ENCODE measurements at regions not wholly inside any gene's neighbourhood (a gene's known extent, or its start where the extent isn't known, plus 50 kb on each side); places are given as distances from the start of the nearest gene placed in this dataset.
"Not testable (repeated sequence)": the region's sequence is repeated elsewhere in the genome, so short reads cannot be mapped to it uniquely, and the experiment has no call there.

DNA sequence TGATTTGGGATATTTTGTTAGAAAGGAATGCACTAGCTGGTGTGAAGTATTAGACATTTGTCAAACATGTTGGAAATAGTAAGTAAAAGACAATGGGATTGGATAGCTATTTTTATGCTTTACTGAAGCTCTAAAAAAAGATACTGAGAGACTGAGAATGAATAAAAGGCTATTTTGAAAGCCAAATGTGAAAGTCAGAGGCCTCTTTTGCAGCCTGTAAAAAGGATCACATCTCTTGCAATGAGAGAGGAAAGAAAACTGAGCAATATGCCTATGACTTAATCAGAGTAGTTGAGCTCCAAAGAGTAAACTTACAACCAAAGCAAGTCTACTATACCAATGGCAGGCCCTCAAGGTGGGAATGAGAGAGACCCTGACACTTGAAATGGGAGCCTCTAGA lies 212.6 kb upstream of the LCORL start:
- no peak for DNase-seq (ENCODE audit: low read depth)

- DNase-seq (ENCODE audit: low read depth), result no peak
Measured at GRCh38 chr4:18231726-18232125, 210.2 kb upstream of the LCORL start.

DNA sequence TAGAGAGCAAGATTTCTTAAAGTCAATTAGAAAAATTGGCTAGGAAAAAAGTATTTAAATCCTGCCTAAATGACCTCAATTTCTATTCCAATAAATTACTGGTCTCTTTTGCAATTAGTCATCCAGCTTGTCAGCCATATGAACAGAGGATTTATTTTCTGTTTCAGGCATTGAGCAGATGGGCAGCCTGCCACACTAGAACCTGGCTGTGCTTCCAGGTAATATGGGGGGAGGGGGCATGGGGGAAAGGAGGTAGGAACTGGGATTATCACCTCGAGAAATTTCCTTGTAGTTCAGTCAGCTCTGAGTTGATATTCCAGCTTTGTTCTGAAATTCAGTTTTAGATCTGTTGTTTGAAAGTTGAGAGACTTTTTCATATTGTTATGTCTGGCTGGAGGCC lies 206.3 kb upstream of the LCORL start:
- DNase-seq (ENCODE audit: low read depth), result no peak

GRCh38 chr4:18214411-18215055 lies 193.0 kb upstream of the LCORL start:
- DNase-seq (ENCODE audit: low read depth), result no peak

DNA sequence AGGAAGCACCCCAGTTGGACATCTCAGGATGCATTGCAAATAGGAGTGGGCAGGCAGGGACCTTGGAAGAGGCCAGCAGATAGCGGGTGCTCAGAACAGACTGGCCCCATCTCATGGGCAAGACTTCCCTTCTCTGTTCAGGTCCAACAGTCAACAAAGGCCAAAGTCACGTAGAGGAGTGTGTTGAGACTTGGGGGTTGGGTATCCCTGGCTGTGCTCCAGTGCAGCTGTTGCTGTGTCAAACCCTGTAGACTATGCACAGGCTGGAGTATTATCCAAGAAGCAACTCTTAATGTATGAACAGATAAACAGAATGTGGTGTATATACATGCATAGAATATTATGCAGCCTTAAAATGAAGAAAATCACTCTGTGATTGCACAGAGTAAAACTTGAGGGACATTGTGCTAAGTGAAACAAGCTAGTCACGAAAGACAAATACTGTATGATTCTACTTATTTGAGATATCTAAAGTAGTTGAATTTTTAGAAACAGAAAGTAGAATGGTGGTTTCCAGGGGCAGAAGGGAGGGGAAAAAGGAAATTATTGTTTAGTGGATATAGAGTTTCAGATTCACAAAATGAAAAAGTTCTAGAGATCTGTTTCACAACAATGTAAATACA lies 192.1 kb upstream of the LCORL start:
- no peak for DNase-seq (ENCODE audit: low read depth)

DNA sequence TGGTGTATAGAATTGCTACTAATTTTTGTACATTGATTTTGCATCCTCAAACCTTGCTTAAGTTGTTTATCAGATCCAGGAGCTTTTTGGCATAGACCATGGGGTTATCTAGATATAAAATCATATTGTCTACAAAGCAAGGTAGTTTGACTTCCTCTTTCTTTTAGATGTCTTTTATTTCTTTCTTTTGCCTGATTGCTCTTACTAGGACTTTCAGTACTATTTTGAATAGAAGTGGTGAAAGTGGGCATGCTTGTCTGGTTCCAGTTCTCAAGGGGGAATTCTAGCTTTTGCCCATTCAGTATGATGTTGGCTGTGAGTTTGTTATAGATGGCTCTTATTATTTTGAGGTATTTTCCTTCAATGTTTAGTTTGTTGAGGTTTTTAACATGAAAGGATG lies 187.9 kb upstream of the LCORL start:
- DNase-seq (ENCODE audit: low read depth), result no peak

DNA sequence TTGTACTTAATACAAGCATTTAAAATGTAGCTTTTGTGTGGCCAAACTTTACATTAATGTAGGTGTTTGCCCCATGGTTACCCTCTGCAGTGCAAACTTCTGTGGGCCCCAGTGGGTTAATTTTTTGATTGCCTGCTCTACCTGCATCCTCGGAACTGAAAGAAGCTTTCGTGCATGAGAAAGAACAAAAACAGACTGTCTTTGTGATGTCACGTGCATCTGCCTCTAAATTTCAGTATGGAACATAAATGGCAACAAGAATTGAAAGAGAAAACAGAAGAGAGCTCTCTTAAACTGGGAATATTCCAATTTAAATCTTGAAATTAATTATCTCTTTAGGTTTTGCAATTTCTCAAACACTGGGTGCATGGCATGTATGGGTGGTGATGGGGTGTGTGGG lies 182.4 kb upstream of the LCORL start:
- DNase-seq (ENCODE audit: low read depth), result no peak

DNA sequence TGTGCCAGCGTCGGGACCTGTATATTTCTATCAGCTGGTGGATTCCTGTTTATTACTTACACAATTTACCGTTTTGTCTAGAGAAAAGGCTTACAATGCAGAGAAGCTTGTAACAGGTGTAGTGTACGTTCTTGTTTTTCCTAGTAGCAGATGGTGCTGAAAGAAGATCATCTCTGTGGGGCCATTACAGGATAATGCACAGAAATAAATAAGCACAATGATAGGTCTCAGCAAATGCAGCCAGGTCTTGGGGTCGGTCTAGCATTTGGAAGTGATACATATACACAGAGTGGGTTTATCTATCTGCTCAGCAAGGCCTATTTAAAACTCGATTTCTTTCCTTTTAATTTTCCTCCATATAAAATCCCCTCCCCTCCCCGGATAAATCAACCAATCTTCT lies 180.9 kb upstream of the LCORL start:
- no peak for DNase-seq (ENCODE audit: low read depth)

DNA sequence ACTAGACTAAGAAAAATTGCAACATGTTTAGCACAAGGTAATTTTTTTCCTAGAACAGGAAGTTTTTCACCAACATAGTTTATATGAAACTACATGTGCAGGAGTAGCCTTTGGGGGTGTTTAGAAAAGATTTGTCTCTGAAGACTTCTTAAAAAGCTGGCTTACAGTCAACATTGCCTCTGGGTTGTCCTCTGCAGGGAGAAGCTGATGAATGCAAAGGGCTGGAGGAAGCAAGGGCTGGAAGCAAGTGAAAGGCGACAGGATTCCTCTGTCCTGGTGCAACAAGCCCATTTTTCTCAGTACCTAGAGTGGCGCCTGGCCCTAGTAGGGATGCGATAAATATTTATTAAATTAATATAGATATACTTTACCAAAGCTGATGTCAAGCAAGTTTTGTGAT lies 180.3 kb upstream of the LCORL start:
- DNase-seq (ENCODE audit: low read depth), result no peak

DNA sequence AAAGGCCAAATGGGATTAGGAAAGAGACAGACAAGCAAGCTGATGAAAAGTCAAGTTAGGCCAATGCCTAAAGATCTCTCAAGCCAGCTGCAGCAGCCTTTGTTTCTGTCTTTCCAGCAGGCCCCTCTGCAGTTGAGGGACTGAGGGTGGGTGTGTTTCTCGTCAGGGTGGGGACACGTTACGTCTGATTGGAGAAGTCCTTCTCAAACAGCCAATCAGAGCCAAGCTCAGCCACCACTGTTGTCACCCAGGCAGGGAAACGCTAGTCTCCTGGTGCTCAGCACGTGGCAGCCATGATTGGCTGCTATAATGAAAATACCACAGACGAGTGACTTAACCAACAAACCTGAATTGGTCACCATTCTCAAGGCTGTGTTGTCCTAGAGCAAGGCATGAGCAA lies 177.1 kb upstream of the LCORL start:
- no peak for DNase-seq (ENCODE audit: low read depth)

GRCh38 chr4:18197467-18197866 lies 175.9 kb upstream of the LCORL start:
- DNase-seq (ENCODE audit: low read depth), result no peak

- no peak for DNase-seq (ENCODE audit: low read depth)
Measured at GRCh38 chr4:18194278-18194677, 172.7 kb upstream of the LCORL start.

GRCh38 chr4:18192901-18193300 lies 171.3 kb upstream of the LCORL start:
- DNase-seq (ENCODE audit: low read depth), result no peak

GRCh38 chr4:18185491-18185890 lies 163.9 kb upstream of the LCORL start:
- DNase-seq (ENCODE audit: low read depth), result no peak

DNA sequence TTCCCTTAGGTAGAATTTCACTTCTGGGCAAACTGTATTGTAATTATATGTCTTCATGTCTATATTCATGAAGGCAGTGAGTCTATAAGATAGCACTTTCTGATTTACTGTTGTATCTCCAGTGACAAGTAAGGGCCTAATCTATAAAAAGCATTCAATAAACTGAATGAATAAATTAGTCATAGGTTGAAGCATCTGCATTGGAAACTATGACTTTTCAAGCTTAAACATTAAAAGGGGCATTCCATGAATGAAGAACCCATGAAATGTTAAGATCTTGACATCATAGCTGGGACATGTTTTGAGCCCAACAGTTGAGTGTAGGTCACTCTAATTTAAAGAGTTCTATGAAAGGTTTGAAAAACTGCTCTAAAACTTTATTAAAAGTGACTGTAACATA lies 159.3 kb upstream of the LCORL start:
- DNase-seq (ENCODE audit: low read depth), result no peak

- no peak for DNase-seq (ENCODE audit: low read depth)
Measured at GRCh38 chr4:18180122-18180521, 158.6 kb upstream of the LCORL start.

- DNase-seq (ENCODE audit: low read depth), result no peak
Measured at GRCh38 chr4:18171896-18172295, 150.3 kb upstream of the LCORL start.

DNA sequence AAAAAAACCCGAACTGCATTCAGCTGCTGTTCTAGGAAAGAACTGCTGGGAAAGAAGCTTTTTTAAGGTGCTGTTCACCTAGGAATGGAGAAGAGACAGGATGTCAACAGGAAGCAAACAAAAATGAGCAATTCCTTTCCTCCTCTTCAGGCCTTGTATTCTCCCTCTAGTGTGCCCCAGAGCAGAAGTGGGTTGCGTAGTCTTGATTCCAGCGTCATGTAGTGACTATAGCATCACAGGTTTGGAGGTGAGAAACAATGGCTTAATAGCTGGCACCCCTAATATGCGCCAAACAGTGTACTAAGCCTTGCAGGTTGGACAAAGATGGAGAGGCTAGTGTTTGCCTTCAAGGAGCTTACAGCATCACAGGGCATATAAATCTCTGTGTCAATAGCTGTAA lies 146.3 kb upstream of the LCORL start:
- DNase-seq (ENCODE audit: low read depth), result no peak

GRCh38 chr4:18166925-18167324 lies 145.4 kb upstream of the LCORL start:
- no peak for DNase-seq (ENCODE audit: low read depth)

- no peak for DNase-seq (ENCODE audit: low read depth)
Measured at GRCh38 chr4:18162453-18162852, 140.9 kb upstream of the LCORL start.

GRCh38 chr4:18159117-18159912 lies 137.8 kb upstream of the LCORL start:
- not testable (repeated sequence) for DNase-seq (ENCODE audit: low read depth)

GRCh38 chr4:18155067-18156041 lies 133.8 kb upstream of the LCORL start:
- DNase-seq (ENCODE audit: low read depth), result no peak

All from stimulated activated CD8-positive, alpha-beta memory T cell treated with anti-CD3 and anti-CD28 coated beads, Interleukin-4, amount 100 ng/mL, for 24 hours (primary cell).